ENCODE measurements at regions not wholly inside any gene's neighbourhood (a gene's known extent, or its start where the extent isn't known, plus 50 kb on each side); places are given as distances from the start of the nearest gene placed in this dataset.

- H3K9me3 Mint-ChIP-seq = peaks cover 9% of the 10 kb centered on the region
- no peak overlapping the region for H3K27ac Mint-ChIP-seq
- peaks cover 1% of the 10 kb centered on the region for H3K27me3 Mint-ChIP-seq
- peaks cover 7% of the 10 kb centered on the region for H3K36me3 Mint-ChIP-seq
- H3K4me1 Mint-ChIP-seq = peaks cover 2% of the 10 kb centered on the region
- ATAC-seq (ENCODE audit: low read depth) (no peak), DNase-seq (ENCODE audit: low spot score in 2 of 2) (no peak)
- no peak overlapping the region for H3K4me3 Mint-ChIP-seq
Observed at GRCh38 chr1:93784538-93784937, 94.5 kb downstream of the DNTTIP2 start.

GRCh38 chr1:93783876-93784275 lies 95.1 kb downstream of the DNTTIP2 start:
- no peak for DNase-seq (ENCODE audit: low spot score in 2 of 2)
- no peak overlapping the region for H3K4me3 Mint-ChIP-seq
- H3K27me3 Mint-ChIP-seq = peaks cover 1% of the 10 kb centered on the region
- H3K27ac Mint-ChIP-seq = no peak overlapping the region
- peaks cover 7% of the 10 kb centered on the region for H3K9me3 Mint-ChIP-seq
- ATAC-seq (ENCODE audit: low read depth) = no peak
- peaks cover 2% of the 10 kb centered on the region for H3K4me1 Mint-ChIP-seq
- H3K36me3 Mint-ChIP-seq = peaks cover 7% of the 10 kb centered on the region

- Mint-ChIP-seq H3K9me3 (no peaks in the 10 kb centered on the region), H3K4me3 (no peak overlapping the region), H3K4me1 (peaks cover 2% of the 10 kb centered on the region), H3K36me3 (peaks cover 2% of the 10 kb centered on the region), H3K27ac (no peak overlapping the region), H3K27me3 (peaks cover 1% of the 10 kb centered on the region)
- ATAC-seq (ENCODE audit: low read depth) (no peak), DNase-seq (ENCODE audit: low spot score in 2 of 2) (no peak)
Observed at GRCh38 chr1:93779540-93780165, 98.0 kb upstream of the BCAR3 start.

- H3K4me1 Mint-ChIP-seq = peaks cover 2% of the 10 kb centered on the region
Observed at GRCh38 chr1:93778457-93778856, 96.8 kb upstream of the BCAR3 start.

GRCh38 chr1:93777255-93777654 lies 95.6 kb upstream of the BCAR3 start:
- Mint-ChIP-seq H3K27me3 (peaks cover 1% of the 10 kb centered on the region), H3K36me3 (peaks cover 2% of the 10 kb centered on the region), H3K4me1 (peaks cover 2% of the 10 kb centered on the region), H3K27ac (no peak overlapping the region), H3K9me3 (no peaks in the 10 kb centered on the region), H3K4me3 (no peak overlapping the region)
- ATAC-seq (ENCODE audit: low read depth) (no peak), DNase-seq (ENCODE audit: low spot score in 2 of 2) (no peak)

More at GRCh38 chr1:93778457-93778856, 96.8 kb upstream of the BCAR3 start:
- Mint-ChIP-seq H3K27ac (no peak overlapping the region), H3K36me3 (peaks cover 2% of the 10 kb centered on the region), H3K9me3 (no peaks in the 10 kb centered on the region), H3K27me3 (peaks cover 1% of the 10 kb centered on the region), H3K4me3 (no peak overlapping the region)
- ATAC-seq (ENCODE audit: low read depth) (no peak), DNase-seq (ENCODE audit: low spot score in 2 of 2) (no peak)

- no peak for DNase-seq (ENCODE audit: low spot score in 2 of 2)
- peaks cover 2% of the 10 kb centered on the region for H3K4me1 Mint-ChIP-seq
- H3K27me3 Mint-ChIP-seq = peaks cover 1% of the 10 kb centered on the region
- H3K36me3 Mint-ChIP-seq = peaks cover 2% of the 10 kb centered on the region
- H3K9me3 Mint-ChIP-seq = no peaks in the 10 kb centered on the region
- no peak for ATAC-seq (ENCODE audit: low read depth)
- no peak overlapping the region for H3K27ac Mint-ChIP-seq
- H3K4me3 Mint-ChIP-seq = no peak overlapping the region
Observed at GRCh38 chr1:93776728-93777127, 95.1 kb upstream of the BCAR3 start.

GRCh38 chr1:93775224-93775623 lies 93.6 kb upstream of the BCAR3 start:
- peaks cover 1% of the 10 kb centered on the region for H3K27me3 Mint-ChIP-seq
- no peaks in the 10 kb centered on the region for H3K9me3 Mint-ChIP-seq
- ATAC-seq (ENCODE audit: low read depth) (no peak), DNase-seq (ENCODE audit: low spot score in 2 of 2) (no peak)
- no peak overlapping the region for H3K4me3 Mint-ChIP-seq
- peaks cover 2% of the 10 kb centered on the region for H3K36me3 Mint-ChIP-seq
- H3K27ac Mint-ChIP-seq = no peak overlapping the region
- H3K4me1 Mint-ChIP-seq = peaks cover 2% of the 10 kb centered on the region

GRCh38 chr1:93774707-93775106 lies 93.1 kb upstream of the BCAR3 start:
- ATAC-seq (ENCODE audit: low read depth) = no peak
- Mint-ChIP-seq H3K9me3 (no peaks in the 10 kb centered on the region), H3K4me1 (no peaks in the 10 kb centered on the region), H3K4me3 (no peak overlapping the region), H3K36me3 (no peaks in the 10 kb centered on the region), H3K27ac (no peak overlapping the region), H3K27me3 (no peaks in the 10 kb centered on the region)
- no peak for DNase-seq (ENCODE audit: low spot score in 2 of 2)

- DNase-seq (ENCODE audit: low spot score in 2 of 2) = no peak
- H3K36me3 Mint-ChIP-seq = no peaks in the 10 kb centered on the region
- H3K4me3 Mint-ChIP-seq = no peak overlapping the region
- H3K4me1 Mint-ChIP-seq = no peaks in the 10 kb centered on the region
- no peaks in the 10 kb centered on the region for H3K27me3 Mint-ChIP-seq
- no peak overlapping the region for H3K27ac Mint-ChIP-seq
- no peaks in the 10 kb centered on the region for H3K9me3 Mint-ChIP-seq
- ATAC-seq (ENCODE audit: low read depth) = no peak
Observed at GRCh38 chr1:93773049-93773838, 91.6 kb upstream of the BCAR3 start.

GRCh38 chr1:93771843-93772242 lies 90.2 kb upstream of the BCAR3 start:
- no peak for ATAC-seq (ENCODE audit: low read depth)
- no peaks in the 10 kb centered on the region for H3K9me3 Mint-ChIP-seq
- no peaks in the 10 kb centered on the region for H3K27me3 Mint-ChIP-seq
- no peak overlapping the region for H3K27ac Mint-ChIP-seq
- no peak for DNase-seq (ENCODE audit: low spot score in 2 of 2)
- no peak overlapping the region for H3K4me3 Mint-ChIP-seq
- H3K36me3 Mint-ChIP-seq = no peaks in the 10 kb centered on the region
- H3K4me1 Mint-ChIP-seq = no peaks in the 10 kb centered on the region

GRCh38 chr1:93770640-93771039 lies 89.0 kb upstream of the BCAR3 start:
- ATAC-seq (ENCODE audit: low read depth) = no peak
- Mint-ChIP-seq H3K4me3 (no peak overlapping the region), H3K36me3 (no peaks in the 10 kb centered on the region), H3K27ac (no peak overlapping the region), H3K9me3 (no peaks in the 10 kb centered on the region), H3K27me3 (no peaks in the 10 kb centered on the region), H3K4me1 (no peaks in the 10 kb centered on the region)
- DNase-seq (ENCODE audit: low spot score in 2 of 2) = no peak

- Mint-ChIP-seq H3K27ac (no peak overlapping the region), H3K36me3 (no peaks in the 10 kb centered on the region), H3K4me3 (no peak overlapping the region), H3K27me3 (no peaks in the 10 kb centered on the region), H3K4me1 (no peaks in the 10 kb centered on the region), H3K9me3 (no peaks in the 10 kb centered on the region)
- ATAC-seq (ENCODE audit: low read depth) (no peak), DNase-seq (ENCODE audit: low spot score in 2 of 2) (no peak)
Observed at GRCh38 chr1:93769777-93770176, 88.1 kb upstream of the BCAR3 start.

GRCh38 chr1:93768380-93768863 lies 86.8 kb upstream of the BCAR3 start:
- no peaks in the 10 kb centered on the region for H3K9me3 Mint-ChIP-seq
- no peak overlapping the region for H3K4me3 Mint-ChIP-seq
- no peaks in the 10 kb centered on the region for H3K36me3 Mint-ChIP-seq
- no peak overlapping the region for H3K27ac Mint-ChIP-seq
- ATAC-seq (ENCODE audit: low read depth) = no peak
- H3K27me3 Mint-ChIP-seq = no peaks in the 10 kb centered on the region
- no peak for DNase-seq (ENCODE audit: low spot score in 2 of 2)
- H3K4me1 Mint-ChIP-seq = no peaks in the 10 kb centered on the region

GRCh38 chr1:93766451-93766850 lies 84.8 kb upstream of the BCAR3 start:
- no peak for DNase-seq (ENCODE audit: low spot score in 2 of 2)
- no peaks in the 10 kb centered on the region for H3K9me3 Mint-ChIP-seq
- no peak overlapping the region for H3K4me3 Mint-ChIP-seq
- no peak for ATAC-seq (ENCODE audit: low read depth)
- H3K4me1 Mint-ChIP-seq = peaks cover 2% of the 10 kb centered on the region
- no peaks in the 10 kb centered on the region for H3K27me3 Mint-ChIP-seq
- no peak overlapping the region for H3K27ac Mint-ChIP-seq
- no peaks in the 10 kb centered on the region for H3K36me3 Mint-ChIP-seq

GRCh38 chr1:93765099-93765498 lies 83.5 kb upstream of the BCAR3 start:
- peaks cover 2% of the 10 kb centered on the region for H3K4me1 Mint-ChIP-seq
- no peak overlapping the region for H3K27ac Mint-ChIP-seq
- H3K36me3 Mint-ChIP-seq = no peaks in the 10 kb centered on the region
- ATAC-seq (ENCODE audit: low read depth) (no peak), DNase-seq (ENCODE audit: low spot score in 2 of 2) (no peak)
- H3K9me3 Mint-ChIP-seq = no peaks in the 10 kb centered on the region
- H3K4me3 Mint-ChIP-seq = no peak overlapping the region
- no peaks in the 10 kb centered on the region for H3K27me3 Mint-ChIP-seq

Data from memory B cell (primary cell).